HCT116 (cell line): ENCODE measurements at regions not wholly inside any gene's neighbourhood (a gene's known extent, or its start where the extent isn't known, plus 50 kb on each side); places are given as distances from the start of the nearest gene placed in this dataset.

Experiments
- ATAC-seq: fragments of 200-7000 bp; cut with Tn5 transposase; 2 replicates; pipeline ENCODE4 v1.9.1; 2020; ENCODE audit warnings: mild to moderate bottlenecking, moderate library complexity
- BruUV-seq: library from RNA; stranded (reverse); fragments of 400-500 nt; replicated peaks from 2 replicates; lab custom pipeline; 2021; lab: Mats Ljungman, UMichigan
- CTCF ChIA-PET: fragments of 300-600 bp; sonication (Branson Sonifier 250); formaldehyde crosslinking; loops from one replicate; lab custom pipeline; 2021; ENCODE audit warnings: antibody characterized with exemption; lab: Charles Lee
- POLR2A ChIA-PET: fragments of 300-600, 350-600 bp; sonication (Branson Sonifier 250); formaldehyde crosslinking; loops from one replicate; lab custom pipeline; 2021; ENCODE audit warnings: antibody characterized with exemption; lab: Charles Lee
- RAD21 ChIA-PET, 2 experiments: fragments of 300-600 bp; sonication (Branson Sonifier 250); formaldehyde crosslinking; loops; one replicate each; lab custom pipeline; 2023; ENCODE audit warnings: low total read pairs in 2 of 2; ENCODE audit not compliant: uncharacterized antibody in 2 of 2, unreplicated experiment in 2 of 2, low non-redundant PET in 1 of 2; lab: Charles Lee
- DNase-seq: peaks from one replicate; pipeline ENCODE4 v3.0.0-alpha.2; 2010; ENCODE audit warnings: low read depth, low spot score
- H2AFZ ChIP-seq: fragments of 200-600 bp; shearing (Covaris generic), sonication (generic); 2 replicates; pipeline ENCODE4 v1.6.1; 2017; ENCODE audit warnings: low read depth, mixed run types, mixed read lengths, antibody characterized with exemption, low read length; ENCODE audit not compliant: poor library complexity, severe bottlenecking
- H3K27ac ChIP-seq: 2 replicates; pipeline ENCODE4 v1.5.1; 2012; ENCODE audit warnings: low read depth, low read length
- H3K27me3 ChIP-seq: fragments of 200-600 bp; sonication (generic); 2 replicates; pipeline ENCODE4 v1.6.1; 2016; ENCODE audit warnings: mixed run types, low read length, mixed read lengths; ENCODE audit not compliant: insufficient read depth
- H3K36me3 ChIP-seq, 2 experiments: fragments of 200-500 bp in 1 of 2; fragments of 200-600 bp in 1 of 2; sonication (Bioruptor generic) in 1 of 2; sonication (generic) in 1 of 2; 2 replicates each; pipeline versions ENCODE4 v1.5.1 to v1.6.1; 2014 to 2016; ENCODE audit warnings: low read length in 2 of 2, inconsistent platforms in 1 of 2, mixed read lengths in 1 of 2, mixed run types in 1 of 2; ENCODE audit not compliant: insufficient read depth in 2 of 2, control insufficient read depth in 1 of 2
- H3K4me1 ChIP-seq, 2 experiments: fragments of 200-600 bp in 1 of 2; sonication (generic) in 1 of 2; 2 replicates each; pipeline versions ENCODE4 v1.5.1 to v1.6.1; 2012 to 2017; ENCODE audit warnings: low read length in 2 of 2, inconsistent platforms in 1 of 2, mild to moderate bottlenecking in 1 of 2, mixed read lengths in 1 of 2, mixed run types in 1 of 2, moderate library complexity in 1 of 2; ENCODE audit not compliant: insufficient read depth in 2 of 2, control insufficient read depth in 1 of 2
- H3K4me2 ChIP-seq: fragments of 200-600 bp; sonication (generic); 2 replicates; pipeline ENCODE4 v1.6.1; 2017; ENCODE audit warnings: mixed run types, low read length, mixed read lengths
- H3K4me3 ChIP-seq, 2 experiments: fragments of 200-600 bp in 1 of 2; sonication (generic) in 1 of 2; replicated peaks in 1 of 2; 2 replicates each; pipeline ENCODE4 v1.5.1; 2011 to 2016; ENCODE audit warnings: low read length in 2 of 2, control low read depth in 1 of 2, low read depth in 1 of 2, mild to moderate bottlenecking in 1 of 2, mixed read lengths in 1 of 2, mixed run types in 1 of 2
- H3K79me2 ChIP-seq: fragments of 200-600 bp; sonication (generic); 2 replicates; pipeline ENCODE4 v1.6.1; 2017; ENCODE audit warnings: mild to moderate bottlenecking, mixed run types, low read length, moderate library complexity, mixed read lengths; ENCODE audit not compliant: insufficient read depth
- H3K9ac ChIP-seq: fragments of 200-600 bp; sonication (generic); 2 replicates; pipeline ENCODE4 v1.6.1; 2016; ENCODE audit warnings: low read length, mixed read lengths
- H3K9me2 ChIP-seq: fragments of 200-600 bp; sonication (generic), shearing (Covaris generic); 2 replicates; pipeline ENCODE4 v1.6.1; 2017; ENCODE audit warnings: mixed run types, mild to moderate bottlenecking, moderate library complexity; ENCODE audit not compliant: insufficient read depth
- H3K9me3 ChIP-seq, 2 experiments: fragments of 200-500 bp in 1 of 2; fragments of 200-600 bp in 1 of 2; sonication (Bioruptor generic) in 1 of 2; sonication (generic) in 1 of 2; 2 replicates each; pipeline ENCODE4 v1.6.1; 2014 to 2017; ENCODE audit warnings: low read length in 2 of 2, mixed read lengths in 2 of 2, inconsistent platforms in 1 of 2, low read depth in 1 of 2, mild to moderate bottlenecking in 1 of 2, mixed run types in 1 of 2, moderate library complexity in 1 of 2; ENCODE audit not compliant: control insufficient read depth in 1 of 2, insufficient read depth in 1 of 2
- H4K20me1 ChIP-seq: fragments of 200-600 bp; sonication (generic), shearing (Covaris generic); 2 replicates; pipeline ENCODE4 v1.6.1; 2017; ENCODE audit warnings: mixed run types, mild to moderate bottlenecking, moderate library complexity; ENCODE audit not compliant: insufficient read depth
- CTCF ChIP-seq, 3 experiments: fragments of 200-600 bp in 1 of 3; sonication (generic) in 1 of 3; IDR thresholded peaks in 2 of 3; conservative IDR thresholded peaks in 1 of 3; 2 replicates each; pipeline ENCODE4 v1.5.1; 2012 to 2017; ENCODE audit warnings: low read depth in 2 of 3, low read length in 2 of 3, antibody characterized with exemption in 1 of 3, borderline replicate concordance in 1 of 3, control low read depth in 1 of 3, mild to moderate bottlenecking in 1 of 3, mixed read lengths in 1 of 3, mixed run types in 1 of 3, moderate library complexity in 1 of 3; ENCODE audit not compliant: insufficient read depth in 1 of 3
- EGR1 ChIP-seq: IDR thresholded peaks from 2 replicates; pipeline ENCODE4 v1.6.1; 2012; ENCODE audit warnings: low read depth
- ELF1 ChIP-seq: IDR thresholded peaks from 2 replicates; pipeline ENCODE4 v1.6.1; 2012; ENCODE audit warnings: low read depth, borderline replicate concordance
- JUND ChIP-seq: IDR thresholded peaks from 2 replicates; pipeline ENCODE4 v1.6.1; 2012
- MAX ChIP-seq: IDR thresholded peaks from 2 replicates; pipeline ENCODE4 v1.6.1; 2012
- POLR2A ChIP-seq: IDR thresholded peaks from 2 replicates; pipeline ENCODE4 v1.7.0; 2011; ENCODE audit warnings: borderline replicate concordance; ENCODE audit not compliant: insufficient read depth, insufficient read length; ENCODE audit errors: extremely low read depth
- POLR2AphosphoS5 ChIP-seq: IDR thresholded peaks from 2 replicates; pipeline ENCODE4 v1.6.1; 2011; ENCODE audit warnings: mild to moderate bottlenecking, low read depth, low read length, moderate library complexity
- RAD21 ChIP-seq: IDR thresholded peaks from 2 replicates; pipeline ENCODE4 v1.6.1; 2012; ENCODE audit warnings: low read depth, mild to moderate bottlenecking
- REST ChIP-seq: IDR thresholded peaks from 2 replicates; pipeline ENCODE4 v1.6.1; 2012; ENCODE audit warnings: low read depth
- SIN3A ChIP-seq: IDR thresholded peaks from 2 replicates; pipeline ENCODE4 v1.6.1; 2012; ENCODE audit warnings: low read depth
- SP1 ChIP-seq: IDR thresholded peaks from 2 replicates; pipeline ENCODE4 v1.6.1; 2012; ENCODE audit warnings: low read depth
- SRF ChIP-seq: IDR thresholded peaks from 2 replicates; pipeline ENCODE4 v1.6.1; 2012; ENCODE audit warnings: low read depth
- TCF7L2 ChIP-seq: IDR thresholded peaks from 2 replicates; pipeline ENCODE4 v1.7.0; 2011; ENCODE audit warnings: borderline replicate concordance, inconsistent platforms; ENCODE audit not compliant: insufficient read depth, insufficient read length; ENCODE audit errors: extremely low read depth
- YY1 ChIP-seq: IDR thresholded peaks from 2 replicates; pipeline ENCODE4 v1.6.1; 2011; ENCODE audit warnings: low read length, low read depth, moderate library complexity, mild to moderate bottlenecking; ENCODE audit not compliant: insufficient replicate concordance; ENCODE audit errors: extremely low read depth
- ZBTB33 ChIP-seq: IDR thresholded peaks from 2 replicates; pipeline ENCODE4 v1.6.1; 2011; ENCODE audit warnings: mild to moderate bottlenecking, low read length, moderate library complexity; ENCODE audit not compliant: insufficient replicate concordance; ENCODE audit errors: extremely low read depth
- ZFX ChIP-seq: fragments of 450-650 bp; IDR thresholded peaks from 2 replicates; pipeline ENCODE4 v1.6.1; 2017
- ZNF274 ChIP-seq: fragments of 200-500 bp; sonication (Bioruptor generic); IDR thresholded peaks from 2 replicates; pipeline ENCODE4 v1.6.1; 2014; ENCODE audit warnings: mild to moderate bottlenecking, low read depth, low read length, inconsistent platforms
- intact Hi-C: fragments of 100-400 bp; cut with micrococcal nuclease; formaldehyde crosslinking; loops from 2 replicates; pipeline ENCODE4 v1.10.0; 2022

GRCh38 chr1:187996780-187997179, 1168.0 kb downstream of the PLA2G4A start:
- no peak overlapping the region for H2AFZ ChIP-seq
- no peaks in the 10 kb centered on the region for H3K79me2 ChIP-seq
- RAD21 ChIA-PET: no interaction called here
- intact Hi-C loops: no loop called here
- ATAC-seq (no peak), DNase-seq (no peak)
- no peak overlapping the region for H3K4me3 ChIP-seq
- POLR2A ChIA-PET: no interaction called here
- no peaks in the 10 kb centered on the region for H3K9me3 ChIP-seq
- no peak overlapping the region for H3K27ac ChIP-seq
- BruUV-seq: no TSS peak
- no peaks in the 10 kb centered on the region for H3K4me1 ChIP-seq
- H3K4me2 ChIP-seq: no peak overlapping the region
- H3K9ac ChIP-seq: no peak overlapping the region
- no peak for TF ChIP-seq RAD21
- TF ChIP-seq JUND: no peak
- TF ChIP-seq POLR2AphosphoS5: no peak
- no peak for TF ChIP-seq YY1
- TF ChIP-seq ZFX: no peak
- no peak for TF ChIP-seq SP1
- TF ChIP-seq MAX: no peak
- TF ChIP-seq SIN3A: no peak
- no peak for TF ChIP-seq ELF1
- no peak for TF ChIP-seq REST
- no peak for TF ChIP-seq SRF
- TF ChIP-seq ZBTB33: no peak
- no peak for TF ChIP-seq TCF7L2
- TF ChIP-seq EGR1: no peak
- TF ChIP-seq POLR2A: no peak
- no peak for TF ChIP-seq ZNF274
- TF ChIP-seq CTCF (IDR thresholded peaks at IDR 0.05 in 2 of 3, conservative IDR thresholded peaks at IDR 0.05 in 1 of 3; ENCODE audit: borderline replicate concordance in 1 of 3, insufficient read depth in 1 of 3, low read depth in 2 of 3, low read length in 2 of 3): no peak
- CTCF ChIA-PET: no interaction called here
- no peaks in the 10 kb centered on the region for H4K20me1 ChIP-seq
- H3K27me3 ChIP-seq: no peaks in the 10 kb centered on the region
- no peaks in the 10 kb centered on the region for H3K9me2 ChIP-seq
- no peaks in the 10 kb centered on the region for H3K36me3 ChIP-seq
